Midbrain (tissue), 1 donor: ENCODE measurements at regions not wholly inside any gene's neighbourhood (a gene's known extent, or its start where the extent isn't known, plus 50 kb on each side); places are given as distances from the start of the nearest gene placed in this dataset.
"Not testable (repeated sequence)": the region's sequence is repeated elsewhere in the genome, so short reads cannot be mapped to it uniquely, and the experiment has no call there.

Source experiments
- DNase-seq: peaks from one replicate; lab custom pipeline; 2025; lab: John Stamatoyannopoulos, UW

GRCh38 chr6:26175033-26175427 is 87.8 kb downstream of the HFE start:
- no peak for DNase-seq

- DNase-seq: peak; percentile 56
Observed at GRCh38 chr6:26175428-26176181, 88.4 kb downstream of the HFE start.

- DNase-seq: no peak
Observed at GRCh38 chr6:26179675-26180074, 92.4 kb downstream of the HFE start.

GRCh38 chr6:26180346-26180745 is 93.1 kb downstream of the HFE start:
- no peak for DNase-seq

- no peak for DNase-seq
Observed at GRCh38 chr6:26183237-26183580, 96.0 kb downstream of the HFE start.

GRCh38 chr6:26183581-26184366 is 96.5 kb downstream of the HFE start:
- DNase-seq: peak; percentile 85

GRCh38 chr6:26184367-26184891 is 97.2 kb downstream of the HFE start:
- DNase-seq: no peak

GRCh38 chr6:26185004-26185403 is 97.8 kb downstream of the HFE start:
- no peak for DNase-seq

DNA sequence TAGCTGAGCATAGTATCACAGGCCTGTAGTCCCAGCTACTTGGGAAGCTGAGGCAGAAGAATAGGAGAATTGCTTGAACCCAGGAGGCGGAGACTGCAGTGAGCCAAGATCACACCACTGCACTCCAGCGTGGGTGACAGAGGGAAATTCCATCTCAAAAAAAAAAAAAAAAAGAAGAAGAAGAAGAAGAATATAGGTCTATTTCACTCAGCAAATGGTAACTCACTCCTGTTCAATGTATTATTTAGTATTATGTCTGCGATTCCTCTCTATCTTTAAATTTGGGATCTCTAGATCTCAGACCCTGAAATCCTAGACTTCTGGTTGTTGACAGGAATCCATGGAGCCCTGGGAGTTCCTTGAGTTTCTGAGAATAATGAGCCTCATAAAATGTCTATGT is 98.6 kb downstream of the HFE start:
- DNase-seq: no peak

DNA sequence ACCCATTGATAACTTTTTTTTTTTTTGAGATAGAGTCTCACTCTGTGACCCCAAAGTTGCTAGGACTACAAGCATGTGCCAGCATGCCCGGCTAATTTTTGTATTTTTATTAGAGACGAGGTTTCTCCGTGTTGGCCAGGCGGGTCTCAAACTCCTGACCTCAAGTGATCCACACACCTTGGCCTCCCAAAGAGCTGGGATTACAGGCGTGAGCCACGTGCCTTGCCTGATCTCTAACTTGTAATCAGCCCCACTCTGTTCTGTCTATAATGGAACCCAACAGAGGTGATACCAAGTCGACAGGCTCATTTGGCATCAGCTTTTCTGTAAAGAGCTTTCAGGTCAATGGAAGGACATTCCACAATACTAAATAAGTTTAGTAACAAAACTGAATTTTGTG is 99.4 kb downstream of the HFE start:
- no peak for DNase-seq

GRCh38 chr6:26187292-26187691 is 100.1 kb downstream of the HFE start:
- DNase-seq: no peak

GRCh38 chr6:26187981-26188635 is 100.9 kb downstream of the HFE start:
- DNase-seq: no peak

- not testable (repeated sequence) for DNase-seq
Observed at GRCh38 chr6:26191512-26191911, 104.3 kb downstream of the HFE start.

DNA sequence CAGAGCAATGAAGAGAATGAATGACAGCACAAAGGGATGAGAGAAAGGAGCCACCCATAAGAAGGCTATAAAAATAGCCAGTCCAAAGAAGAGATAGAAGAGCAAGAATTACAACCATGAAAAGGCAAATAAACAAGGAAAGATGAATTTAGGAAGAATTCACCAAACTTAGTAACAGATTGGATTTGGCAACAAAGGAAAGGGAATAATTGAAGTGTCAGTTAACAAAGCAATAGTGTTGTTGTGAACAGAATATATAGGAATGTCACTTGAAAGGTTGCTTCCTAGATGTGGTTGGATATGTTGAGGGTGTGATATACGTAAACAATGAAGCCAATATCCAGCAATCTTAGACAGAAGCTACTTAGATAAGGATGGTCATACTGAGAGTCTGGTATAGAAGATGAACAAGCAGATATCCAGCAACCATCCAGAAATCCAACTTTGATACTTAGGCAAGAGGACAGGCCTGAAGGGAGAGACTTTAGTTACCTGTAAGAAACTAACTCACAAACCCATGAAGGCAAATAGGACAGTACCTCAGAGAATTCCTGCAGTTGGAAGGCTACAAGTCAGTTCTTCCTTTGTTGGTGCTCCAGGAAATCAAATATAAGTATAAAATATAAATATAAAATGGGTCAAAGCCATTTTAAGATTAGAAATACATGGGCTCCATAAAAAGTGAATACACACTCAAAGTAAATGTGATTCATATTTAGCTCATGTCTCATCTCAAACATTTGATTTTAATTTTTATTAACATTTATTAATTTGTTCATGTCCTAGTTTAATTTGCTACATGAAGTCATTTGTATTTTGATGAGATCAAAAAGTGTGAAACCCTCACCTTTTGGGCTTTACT is 106.5 kb downstream of the HFE start:
- no peak for DNase-seq

GRCh38 chr6:26194329-26194701 is 107.1 kb downstream of the HFE start:
- DNase-seq: no peak

DNA sequence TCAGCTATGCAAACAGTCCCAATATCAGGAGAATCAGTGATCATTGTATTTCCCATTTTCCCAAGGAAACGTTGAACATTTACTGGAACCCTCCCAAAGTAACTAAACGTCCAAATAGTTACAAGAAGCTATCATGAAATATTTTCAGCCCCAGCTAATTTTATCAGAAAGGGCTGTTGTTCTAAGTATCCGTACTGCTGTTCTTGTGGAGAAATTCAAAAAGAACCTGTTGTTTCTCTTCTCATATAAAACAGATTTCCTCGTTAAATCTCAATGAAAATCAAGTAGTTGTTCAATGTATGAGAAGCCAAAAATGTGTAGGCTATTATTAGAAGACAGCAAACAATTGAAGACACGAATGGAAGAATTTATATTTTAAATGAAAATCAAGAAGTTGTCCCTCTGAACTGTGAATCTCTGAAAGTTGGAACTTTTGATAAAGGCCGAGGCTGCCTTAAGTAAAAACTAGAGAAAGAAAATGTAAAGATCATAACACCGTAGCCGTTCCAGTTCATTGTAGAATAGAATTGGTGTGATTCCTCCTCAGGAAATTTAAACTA is 107.7 kb downstream of the HFE start:
- no peak for DNase-seq

DNA sequence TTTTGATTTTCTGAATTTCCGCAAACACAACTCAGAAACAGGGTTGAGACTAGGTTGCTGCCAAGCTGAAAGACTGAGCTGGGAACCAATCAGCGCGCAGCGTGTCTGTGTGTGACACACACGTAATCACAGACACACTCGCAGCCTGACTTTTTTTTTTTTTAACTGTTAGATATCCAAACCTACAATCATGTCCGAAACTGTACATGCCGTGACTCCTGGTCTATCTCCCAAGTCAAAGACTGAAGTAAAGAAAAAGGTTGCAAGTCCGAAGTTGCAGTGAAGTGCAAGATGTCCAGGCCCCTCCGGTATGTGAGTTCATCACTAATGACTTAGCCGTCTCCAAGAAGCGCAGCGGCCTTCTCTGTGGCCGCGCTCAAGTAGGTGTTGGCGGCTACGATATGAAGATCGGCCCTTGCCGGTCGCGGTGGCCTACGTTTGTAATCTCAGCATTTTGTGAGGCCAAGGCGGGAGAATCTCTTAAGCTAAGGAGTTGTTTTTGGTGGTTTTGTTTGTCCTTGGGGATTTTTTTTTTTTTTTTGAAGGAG is 108.2 kb downstream of the HFE start:
- peak; percentile 91 for DNase-seq

DNA sequence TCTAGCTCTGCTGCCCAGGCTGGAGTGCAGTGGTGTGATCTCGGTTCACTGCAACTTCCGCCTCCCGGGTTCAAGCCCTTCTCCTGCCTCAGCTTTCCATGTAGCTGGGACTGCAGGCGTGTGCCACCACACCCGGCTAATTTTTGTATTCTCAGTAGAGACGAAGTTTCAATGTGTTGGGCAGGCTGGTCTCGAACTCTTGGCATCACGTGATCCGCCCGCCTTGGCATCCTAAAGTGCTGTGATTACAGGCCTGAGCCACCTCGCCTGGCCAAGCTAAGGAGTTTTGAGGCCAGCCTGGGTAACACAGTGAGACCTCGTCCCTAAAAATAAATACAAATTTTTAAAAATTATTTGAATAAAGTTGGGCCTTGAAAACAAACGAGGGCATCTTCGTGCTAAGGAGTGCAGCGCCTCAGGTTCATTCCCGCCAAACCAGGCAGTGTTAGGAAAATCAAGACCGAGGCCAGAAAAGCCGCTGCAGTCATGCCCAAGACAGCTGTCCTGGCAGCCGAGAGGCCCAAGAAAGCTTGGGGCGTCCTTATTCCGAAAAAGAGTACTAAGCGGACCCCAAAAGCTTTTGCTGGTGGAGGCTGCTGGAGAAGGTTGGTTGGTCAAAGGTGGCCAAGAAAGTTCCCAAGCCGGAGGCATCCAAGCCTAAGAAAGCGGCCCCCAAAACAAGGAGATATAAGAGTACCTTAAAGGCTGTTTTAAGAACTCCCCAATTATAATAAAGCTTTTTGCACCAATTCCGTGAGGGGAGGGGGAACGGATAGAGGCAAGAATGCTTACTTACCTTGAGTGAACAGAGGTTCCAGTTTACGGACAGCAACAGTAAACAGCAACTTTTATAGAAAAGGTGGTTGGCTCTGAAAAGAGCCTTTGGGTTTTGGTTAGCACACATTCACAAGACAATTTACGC is 109.0 kb downstream of the HFE start:
- DNase-seq: no peak

GRCh38 chr6:26196846-26197635 is 109.8 kb downstream of the HFE start:
- DNase-seq: peak; percentile 59

GRCh38 chr6:26197636-26197932 is 110.4 kb downstream of the HFE start:
- DNase-seq: no peak
